ENCODE measurements at regions not wholly inside any gene's neighbourhood (a gene's known extent, or its start where the extent isn't known, plus 50 kb on each side); places are given as distances from the start of the nearest gene placed in this dataset.

GRCh38 chr5:4442221-4442620, 697.9 kb upstream of the ADAMTS16 start:
- Histone ChIP-seq H3K27ac (ENCODE audit: low read depth, low read length) (no peak overlapping the region), H3K79me2 (ENCODE audit: insufficient read depth, low read length) (no peaks in the 10 kb centered on the region), H3K9me3 (ENCODE audit: insufficient read depth, low read depth, low read length) (no peaks in the 10 kb centered on the region), H4K20me1 (ENCODE audit: insufficient read depth, low read length) (no peaks in the 10 kb centered on the region), H2AFZ (ENCODE audit: low read depth, low read length) (no peak overlapping the region), H3K27me3 (ENCODE audit: insufficient read depth, low read length) (no peaks in the 10 kb centered on the region), H3K9ac (ENCODE audit: low read length) (no peak overlapping the region), H3K4me2 (ENCODE audit: low read length) (no peak overlapping the region), H3K4me1 (ENCODE audit: insufficient read depth, low read length) (no peaks in the 10 kb centered on the region), H3K4me3 (ENCODE audit: insufficient read depth, low read depth, low read length) (no peak overlapping the region), H3K36me3 (ENCODE audit: insufficient read depth, low read length) (no peaks in the 10 kb centered on the region)
- no peak for DNase-seq (ENCODE audit: low read depth)
- peaks cover 6% of the 10 kb centered on the region for H3K27me3 Mint-ChIP-seq (ENCODE audit: low read depth, unreplicated experiment)
- H3K9me3 Mint-ChIP-seq (ENCODE audit: unreplicated experiment): peaks cover 3% of the 10 kb centered on the region
- H3K36me3 Mint-ChIP-seq (ENCODE audit: low read depth, unreplicated experiment): no peaks in the 10 kb centered on the region
- no peak for FAIRE-seq
- TF ChIP-seq EZH2 (IDR thresholded peaks at IDR 0.05; ENCODE audit: insufficient read depth, low read length) (no peak), CTCF (IDR thresholded peaks at IDR 0.05; ENCODE audit: insufficient read depth, low read depth, low read length) (no peak)
- no peak overlapping the region for H3K4me3 Mint-ChIP-seq (ENCODE audit: unreplicated experiment)
- H3K27ac Mint-ChIP-seq (ENCODE audit: unreplicated experiment): no peak overlapping the region
- no peaks in the 10 kb centered on the region for H3K4me1 Mint-ChIP-seq (ENCODE audit: low read depth, unreplicated experiment)

DNA sequence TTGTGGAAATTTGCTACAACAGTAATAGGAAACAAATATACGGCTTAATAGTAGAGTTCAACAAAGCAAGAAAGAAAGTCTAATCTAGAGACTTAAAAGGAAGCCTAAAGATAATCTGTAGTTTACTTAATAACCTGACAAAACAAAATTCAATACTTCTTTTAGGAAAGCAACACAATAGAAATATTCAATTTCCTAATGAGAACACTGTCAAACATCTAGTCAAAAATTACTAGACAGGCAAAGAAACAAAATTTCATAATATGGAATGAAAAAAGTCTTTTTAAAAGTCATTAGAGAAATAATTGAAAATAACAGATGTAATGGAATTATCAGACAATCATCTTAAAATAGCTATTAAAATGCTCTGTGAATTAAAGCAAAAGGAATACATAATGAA, 692.5 kb upstream of the ADAMTS16 start:
- FAIRE-seq: no peak
- no peak for TF ChIP-seq EZH2 (IDR thresholded peaks at IDR 0.05; ENCODE audit: insufficient read depth, low read length)
- TF ChIP-seq CTCF (IDR thresholded peaks at IDR 0.05; ENCODE audit: insufficient read depth, low read depth, low read length): no peak

DNA sequence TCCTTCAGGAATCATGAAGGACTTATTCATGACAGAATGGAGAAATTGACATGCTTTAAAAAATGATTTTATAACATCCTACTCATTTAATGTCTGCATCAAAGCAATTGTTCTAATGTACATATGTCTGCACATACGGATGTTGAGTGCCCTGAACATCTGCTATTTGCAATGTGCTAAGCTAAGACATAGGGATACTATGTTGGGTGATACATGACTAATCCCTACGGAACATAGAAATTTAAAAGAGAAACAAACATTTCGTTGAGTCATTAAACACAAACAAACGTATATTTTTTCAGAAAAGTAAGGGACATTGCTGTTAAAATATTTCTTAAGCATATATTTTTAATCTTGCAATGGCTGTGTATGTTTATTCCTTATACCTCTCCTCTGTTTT, 686.5 kb upstream of the ADAMTS16 start:
- Mint-ChIP-seq H3K9me3 (ENCODE audit: unreplicated experiment) (no peaks in the 10 kb centered on the region), H3K27ac (ENCODE audit: unreplicated experiment) (no peak overlapping the region), H3K4me1 (ENCODE audit: low read depth, unreplicated experiment) (no peaks in the 10 kb centered on the region), H3K27me3 (ENCODE audit: low read depth, unreplicated experiment) (no peaks in the 10 kb centered on the region), H3K4me3 (ENCODE audit: unreplicated experiment) (no peak overlapping the region), H3K36me3 (ENCODE audit: low read depth, unreplicated experiment) (no peaks in the 10 kb centered on the region)
- Histone ChIP-seq H3K79me2 (ENCODE audit: insufficient read depth, low read length) (no peaks in the 10 kb centered on the region), H4K20me1 (ENCODE audit: insufficient read depth, low read length) (no peaks in the 10 kb centered on the region), H3K9me3 (ENCODE audit: insufficient read depth, low read depth, low read length) (peaks cover 2% of the 10 kb centered on the region), H2AFZ (ENCODE audit: low read depth, low read length) (no peak overlapping the region), H3K4me1 (ENCODE audit: insufficient read depth, low read length) (no peaks in the 10 kb centered on the region), H3K9ac (ENCODE audit: low read length) (no peak overlapping the region), H3K27me3 (ENCODE audit: insufficient read depth, low read length) (no peaks in the 10 kb centered on the region), H3K4me2 (ENCODE audit: low read length) (no peak overlapping the region), H3K36me3 (ENCODE audit: insufficient read depth, low read length) (no peaks in the 10 kb centered on the region), H3K27ac (ENCODE audit: low read depth, low read length) (no peak overlapping the region), H3K4me3 (ENCODE audit: insufficient read depth, low read depth, low read length) (no peak overlapping the region)
- no peak for DNase-seq (ENCODE audit: low read depth)
- no peak for TF ChIP-seq EZH2 (IDR thresholded peaks at IDR 0.05; ENCODE audit: insufficient read depth, low read length)
- no peak for TF ChIP-seq CTCF (IDR thresholded peaks at IDR 0.05; ENCODE audit: insufficient read depth, low read depth, low read length)
- FAIRE-seq: no peak

More for the DNA sequence above, 692.5 kb upstream of the ADAMTS16 start:
- Mint-ChIP-seq H3K9me3 (ENCODE audit: unreplicated experiment) (no peaks in the 10 kb centered on the region), H3K4me1 (ENCODE audit: low read depth, unreplicated experiment) (no peaks in the 10 kb centered on the region), H3K27ac (ENCODE audit: unreplicated experiment) (no peak overlapping the region), H3K36me3 (ENCODE audit: low read depth, unreplicated experiment) (no peaks in the 10 kb centered on the region), H3K4me3 (ENCODE audit: unreplicated experiment) (no peak overlapping the region), H3K27me3 (ENCODE audit: low read depth, unreplicated experiment) (no peaks in the 10 kb centered on the region)
- Histone ChIP-seq H3K79me2 (ENCODE audit: insufficient read depth, low read length) (no peaks in the 10 kb centered on the region), H2AFZ (ENCODE audit: low read depth, low read length) (no peak overlapping the region), H3K27ac (ENCODE audit: low read depth, low read length) (no peak overlapping the region), H3K27me3 (ENCODE audit: insufficient read depth, low read length) (no peaks in the 10 kb centered on the region), H3K9ac (ENCODE audit: low read length) (no peak overlapping the region), H4K20me1 (ENCODE audit: insufficient read depth, low read length) (no peaks in the 10 kb centered on the region), H3K4me3 (ENCODE audit: insufficient read depth, low read depth, low read length) (no peak overlapping the region), H3K4me1 (ENCODE audit: insufficient read depth, low read length) (no peaks in the 10 kb centered on the region), H3K9me3 (ENCODE audit: insufficient read depth, low read depth, low read length) (no peaks in the 10 kb centered on the region), H3K4me2 (ENCODE audit: low read length) (no peak overlapping the region), H3K36me3 (ENCODE audit: insufficient read depth, low read length) (no peaks in the 10 kb centered on the region)
- no peak for DNase-seq (ENCODE audit: low read depth)
